H1 (cell line): ENCODE measurements at regions not wholly inside any gene's neighbourhood (a gene's known extent, or its start where the extent isn't known, plus 50 kb on each side); places are given as distances from the start of the nearest gene placed in this dataset.

ENCODE experiments used
- CTCF ChIA-PET: fragments of 300-600 bp; sonication (Branson Sonifier 250); formaldehyde crosslinking; loops from one replicate; lab custom pipeline; 2021; ENCODE audit not compliant: partially characterized antibody; lab: Charles Lee
- POLR2A ChIA-PET: fragments of 300-600 bp; sonication (Branson Sonifier 250); formaldehyde crosslinking; loops from one replicate; lab custom pipeline; 2021; ENCODE audit warnings: inconsistent platforms; ENCODE audit not compliant: partially characterized antibody; lab: Charles Lee
- DNase-seq, 2 experiments: peaks; one replicate each; pipeline versions ENCODE4 v3.0.0 to v3.0.0-alpha.2; 2010 to 2022; ENCODE audit warnings: low spot score in 2 of 2, low read depth in 1 of 2, mixed read lengths in 1 of 2
- FAIRE-seq: peaks from 2 replicates; lab custom pipeline; 2011; peaks lifted over from hg19 to GRCh38; lab: Jason Lieb, UNC
- H2AFZ ChIP-seq: 2 replicates; pipeline ENCODE4 v1.8.1; 2012; ENCODE audit warnings: low read length, inconsistent platforms
- H2AK5ac ChIP-seq: 2 replicates; pipeline ENCODE4 v1.6.1; 2013; ENCODE audit warnings: low read depth, low read length
- H2BK120ac ChIP-seq: replicated peaks from 2 replicates; pipeline ENCODE3; 2013; ENCODE audit warnings: low read depth, low read length, inconsistent platforms
- H2BK12ac ChIP-seq: 2 replicates; pipeline ENCODE4 v1.6.1; 2013; ENCODE audit warnings: low read depth, low read length
- H2BK15ac ChIP-seq: 2 replicates; pipeline ENCODE4 v1.6.1; 2013; ENCODE audit warnings: low read length
- H2BK20ac ChIP-seq: 2 replicates; pipeline ENCODE4 v1.6.1; 2013; ENCODE audit warnings: low read length
- H2BK5ac ChIP-seq: 2 replicates; pipeline ENCODE4 v1.6.1; 2013; ENCODE audit warnings: low read depth, low read length
- H3K14ac ChIP-seq: 2 replicates; pipeline ENCODE4 v1.6.1; 2013; ENCODE audit warnings: inconsistent platforms; ENCODE audit not compliant: insufficient read length
- H3K18ac ChIP-seq: 2 replicates; pipeline ENCODE4 v1.6.1; 2013; ENCODE audit warnings: low read length; ENCODE audit errors: extremely low read depth
- H3K23ac ChIP-seq: 2 replicates; pipeline ENCODE4 v1.6.1; 2013; ENCODE audit warnings: inconsistent platforms; ENCODE audit not compliant: insufficient read length
- H3K23me2 ChIP-seq: 2 replicates; pipeline ENCODE4 v1.6.1; 2013; ENCODE audit warnings: low read depth, low read length
- H3K27ac ChIP-seq: 2 replicates; pipeline ENCODE4 v1.6.1; 2011; ENCODE audit warnings: low read depth, low read length, inconsistent platforms
- H3K27me3 ChIP-seq, 4 experiments: replicated peaks in 1 of 4; 1 replicate in 1 of 4; 2 replicates in 3 of 4; pipeline versions ENCODE4 v1.6.1 to v1.8.1; 2011 to 2013; ENCODE audit warnings: low read length in 3 of 4, mild to moderate bottlenecking in 3 of 4, inconsistent platforms in 2 of 4, mixed read lengths in 2 of 4, moderate library complexity in 1 of 4; ENCODE audit not compliant: control insufficient read depth in 3 of 4, insufficient read depth in 3 of 4; ENCODE audit errors: extremely low read depth in 1 of 4
- H3K36me3 ChIP-seq, 4 experiments: 2 replicates each; pipeline versions ENCODE4 v1.6.1 to v1.8.1; 2011 to 2013; ENCODE audit warnings: mild to moderate bottlenecking in 4 of 4, low read length in 3 of 4, moderate library complexity in 2 of 4, control low read depth in 1 of 4, inconsistent platforms in 1 of 4; ENCODE audit not compliant: insufficient read depth in 4 of 4, control insufficient read depth in 2 of 4
- H3K4ac ChIP-seq: replicated peaks from 2 replicates; pipeline ENCODE3; 2013; ENCODE audit warnings: low read length, low read depth, mixed read lengths, inconsistent platforms; ENCODE audit not compliant: insufficient read length
- H3K4me1 ChIP-seq, 4 experiments: replicated peaks in 1 of 4; 1 replicate in 1 of 4; 2 replicates in 3 of 4; pipeline versions ENCODE4 v1.6.1 to v1.8.1; 2011 to 2013; ENCODE audit warnings: low read length in 3 of 4, inconsistent platforms in 2 of 4, mixed read lengths in 1 of 4; ENCODE audit not compliant: insufficient read depth in 4 of 4, control insufficient read depth in 3 of 4
- H3K4me2 ChIP-seq, 2 experiments: 2 replicates each; pipeline versions ENCODE4 v1.6.1 to v1.8.1; 2011 to 2013; ENCODE audit warnings: low read depth in 2 of 2, low read length in 2 of 2, control low read depth in 1 of 2, inconsistent platforms in 1 of 2, mild to moderate bottlenecking in 1 of 2; ENCODE audit not compliant: insufficient read depth in 1 of 2
- H3K4me3 ChIP-seq, 4 experiments: fragments of 200-600, 300-600 bp in 1 of 4; sonication (generic), shearing (Covaris generic), sonication (Bioruptor Twin) in 1 of 4; 2 replicates each; pipeline versions ENCODE4 v1.5.1 to v1.8.1; 2011 to 2016; ENCODE audit warnings: low read length in 4 of 4, low read depth in 3 of 4, control low read depth in 2 of 4, inconsistent platforms in 2 of 4, mild to moderate bottlenecking in 2 of 4, mixed read lengths in 1 of 4, moderate library complexity in 1 of 4; ENCODE audit not compliant: insufficient read depth in 2 of 4; ENCODE audit errors: extremely low read depth in 1 of 4
- H3K56ac ChIP-seq: replicated peaks from 2 replicates; pipeline ENCODE3; 2013; ENCODE audit warnings: low read depth, mild to moderate bottlenecking, mixed read lengths, low read length, inconsistent platforms; ENCODE audit not compliant: insufficient read length
- H3K79me1 ChIP-seq: 2 replicates; pipeline ENCODE4 v1.6.1; 2013; ENCODE audit warnings: low read depth, low read length, control low read depth
- H3K79me2 ChIP-seq, 2 experiments: 2 replicates each; pipeline versions ENCODE4 v1.6.1 to v1.8.1; 2012 to 2013; ENCODE audit warnings: low read length in 2 of 2, mild to moderate bottlenecking in 2 of 2, inconsistent platforms in 1 of 2; ENCODE audit not compliant: insufficient read depth in 2 of 2, control insufficient read depth in 1 of 2
- H3K9ac ChIP-seq, 4 experiments: replicated peaks in 1 of 4; 1 replicate in 1 of 4; 2 replicates in 3 of 4; pipeline versions ENCODE4 v1.6.1 to v1.8.1; 2011 to 2013; ENCODE audit warnings: low read depth in 3 of 4, low read length in 3 of 4, control low read depth in 2 of 4, mild to moderate bottlenecking in 2 of 4, moderate library complexity in 2 of 4, inconsistent platforms in 1 of 4; ENCODE audit errors: extremely low read depth in 1 of 4
- H3K9me3 ChIP-seq, 2 experiments: 2 replicates each; pipeline versions ENCODE4 v1.6.1 to v1.8.1; 2012 to 2013; ENCODE audit warnings: mild to moderate bottlenecking in 2 of 2, moderate library complexity in 2 of 2, control low read depth in 1 of 2, inconsistent platforms in 1 of 2, low read depth in 1 of 2, low read length in 1 of 2, mixed read lengths in 1 of 2; ENCODE audit not compliant: insufficient read depth in 2 of 2
- H4K20me1 ChIP-seq, 2 experiments: replicated peaks in 1 of 2; 2 replicates each; pipeline versions ENCODE3 to v1.8.1; 2011 to 2013; ENCODE audit warnings: inconsistent platforms in 2 of 2, low read length in 2 of 2, mild to moderate bottlenecking in 1 of 2; ENCODE audit not compliant: insufficient read depth in 2 of 2, control insufficient read depth in 1 of 2
- H4K5ac ChIP-seq: 2 replicates; pipeline ENCODE4 v1.6.1; 2013; ENCODE audit warnings: low read length, low read depth, mixed read lengths, inconsistent platforms; ENCODE audit not compliant: insufficient read length
- H4K8ac ChIP-seq: 2 replicates; pipeline ENCODE4 v1.8.0; 2013; ENCODE audit warnings: mild to moderate bottlenecking, moderate library complexity, low read length, inconsistent platforms; ENCODE audit not compliant: insufficient read depth; ENCODE audit errors: extremely low read depth
- H4K91ac ChIP-seq: replicated peaks from 2 replicates; pipeline ENCODE3; 2013; ENCODE audit warnings: low read length, mixed read lengths, inconsistent platforms; ENCODE audit not compliant: insufficient read length
- BCL11A ChIP-seq, 2 experiments: IDR thresholded peaks; one replicate each; pipeline ENCODE4 v1.6.1; 2011; ENCODE audit warnings: low read depth in 2 of 2, low read length in 2 of 2, mild to moderate bottlenecking in 2 of 2
- EP300 ChIP-seq, 2 experiments: IDR thresholded peaks; 1 replicate in 1 of 2; 2 replicates in 1 of 2; pipeline ENCODE4 v1.6.1; 2011 to 2012; ENCODE audit warnings: low read depth in 2 of 2, low read length in 2 of 2, mild to moderate bottlenecking in 2 of 2, borderline replicate concordance in 1 of 2, inconsistent platforms in 1 of 2, moderate library complexity in 1 of 2
- GABPA ChIP-seq: IDR thresholded peaks from 2 replicates; pipeline ENCODE4 v1.6.1; 2011; ENCODE audit warnings: mild to moderate bottlenecking, low read length, moderate library complexity, borderline replicate concordance; ENCODE audit not compliant: insufficient read depth
- HDAC6 ChIP-seq: IDR thresholded peaks from one replicate; pipeline ENCODE4 v1.7.1; 2012; ENCODE audit warnings: low read depth, mild to moderate bottlenecking, inconsistent platforms, low read length, moderate library complexity
- NANOG ChIP-seq: IDR thresholded peaks from 2 replicates; pipeline ENCODE4 v1.6.1; 2011; ENCODE audit warnings: low read length, low read depth, mild to moderate bottlenecking, inconsistent platforms; ENCODE audit not compliant: insufficient read depth, poor library complexity, severe bottlenecking
- NRF1 ChIP-seq: IDR thresholded peaks from 2 replicates; pipeline ENCODE4 v1.6.1; 2011; ENCODE audit warnings: mild to moderate bottlenecking, low read depth, low read length, improper control_type of control experiment
- POLR2A ChIP-seq, 2 experiments: IDR thresholded peaks; 1 replicate in 1 of 2; 2 replicates in 1 of 2; pipeline ENCODE4 v1.6.1; 2011; ENCODE audit warnings: low read depth in 2 of 2, low read length in 2 of 2, mild to moderate bottlenecking in 2 of 2; ENCODE audit errors: control extremely low read depth in 1 of 2
- RXRA ChIP-seq: IDR thresholded peaks from 2 replicates; pipeline ENCODE4 v1.6.1; 2011; ENCODE audit warnings: low read depth, mild to moderate bottlenecking, low read length, moderate library complexity; ENCODE audit not compliant: insufficient read depth
- SIRT6 ChIP-seq: IDR thresholded peaks from one replicate; pipeline ENCODE4 v1.7.1; 2012; ENCODE audit warnings: low read length, inconsistent platforms
- SUZ12 ChIP-seq: fragments of 200-600 bp; sonication (generic); IDR thresholded peaks from 2 replicates; pipeline ENCODE4 v1.6.1; 2012; ENCODE audit warnings: mild to moderate bottlenecking, inconsistent platforms, low read length, moderate library complexity, mixed read lengths
- TBP ChIP-seq: IDR thresholded peaks from 2 replicates; pipeline ENCODE4 v1.6.1; 2011; ENCODE audit warnings: low read depth, low read length, improper control_type of control experiment
- YY1 ChIP-seq: IDR thresholded peaks from 2 replicates; pipeline ENCODE4 v1.6.1; 2011; ENCODE audit warnings: low read depth, mild to moderate bottlenecking, low read length
- WGBS, 2 experiments: shearing (Covaris generic) in 1 of 2; methylation state at CpG; one replicate each; pipeline versions ENCODE4 v1.1.6 to v1.1.7; 2013 to 2015; ENCODE audit warnings: low lambda C conversion rate in 2 of 2, mixed read lengths in 2 of 2, inconsistent platforms in 1 of 2, low coverage in 1 of 2, missing lambda C conversion rate in 1 of 2; ENCODE audit not compliant: insufficient replicate concordance in 2 of 2, insufficient coverage in 1 of 2, insufficient read length in 1 of 2; ENCODE audit errors: extremely low coverage in 1 of 2, missing lambda C conversion rate in 1 of 2; 5-methylcytosine and 5-hydroxymethylcytosine counted together
- TF ChIP-seq, protein P1 (sequence below): IDR thresholded peaks from 2 replicates; pipeline ENCODE4 v1.6.1; 2012; ENCODE audit warnings: low read length, inconsistent platforms
- TF ChIP-seq, protein P2 (sequence below): IDR thresholded peaks from 2 replicates; pipeline ENCODE4 v1.6.1; 2012; ENCODE audit warnings: inconsistent platforms

DNA sequence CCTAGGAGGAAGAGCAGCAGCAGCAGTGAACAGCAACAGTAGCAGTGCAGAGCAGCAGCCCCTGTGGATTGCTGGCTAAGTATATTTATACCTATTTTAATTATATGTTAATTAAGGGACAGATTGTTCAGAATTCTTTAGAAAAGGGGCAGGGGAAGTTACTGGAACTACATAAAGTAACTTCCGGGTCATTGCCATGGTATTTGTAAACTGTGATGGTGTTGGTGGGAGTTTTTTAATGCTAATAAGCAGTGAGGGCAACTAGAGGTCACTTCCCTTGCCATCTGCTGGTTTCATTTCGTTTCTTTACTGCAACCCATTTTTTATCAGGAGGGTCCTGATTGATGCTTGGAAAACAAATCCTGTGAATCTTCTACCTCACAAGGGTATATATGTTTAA, 229.8 kb upstream of the PODXL start:
- no peak overlapping the region for H2AK5ac ChIP-seq
- ChIA-PET CTCF (no interaction called here), POLR2A (no interaction called here)
- H3K9me3 ChIP-seq = peaks cover 4% of the 10 kb centered on the region in 2 experiments; a peak in 1 of 4 replicates
- no peak overlapping the region for H2AFZ ChIP-seq
- H3K79me1 ChIP-seq = no peaks in the 10 kb centered on the region
- no peaks in the 10 kb centered on the region for H3K23me2 ChIP-seq
- no peak overlapping the region for H2BK12ac ChIP-seq
- H4K8ac ChIP-seq = no peak overlapping the region
- no peak overlapping the region for H4K5ac ChIP-seq
- no peak overlapping the region for H3K18ac ChIP-seq
- H3K4me2 ChIP-seq = no peak overlapping the region
- H3K23ac ChIP-seq = no peak overlapping the region
- no peak overlapping the region for H3K4ac ChIP-seq
- no peak overlapping the region for H4K91ac ChIP-seq
- H2BK120ac ChIP-seq = no peak overlapping the region
- no peak overlapping the region for H3K14ac ChIP-seq
- 86% methylated on average over 2 of the region's 2 CpGs; no CpG with 5 or more reads in 1 of the 2 experiments for WGBS, 2 experiments
- no peak overlapping the region for H2BK5ac ChIP-seq
- H3K27me3 ChIP-seq = no peaks in the 10 kb centered on the region
- no peak for FAIRE-seq
- H2BK20ac ChIP-seq = no peak overlapping the region
- DNase-seq = no peak
- no peak overlapping the region for H3K9ac ChIP-seq
- H3K4me3 ChIP-seq = no peak overlapping the region
- H4K20me1 ChIP-seq = no peaks in the 10 kb centered on the region
- no peaks in the 10 kb centered on the region for H3K36me3 ChIP-seq
- H3K4me1 ChIP-seq = no peaks in the 10 kb centered on the region
- H3K56ac ChIP-seq = no peak overlapping the region
- H3K79me2 ChIP-seq = no peaks in the 10 kb centered on the region
- H2BK15ac ChIP-seq = no peak overlapping the region
- H3K27ac ChIP-seq = no peak overlapping the region
- no peak for TF ChIP-seq POLR2A (IDR thresholded peaks at IDR 0.05; ENCODE audit: control extremely low read depth in 1 of 2, low read depth in 2 of 2, low read length in 2 of 2)
- TF ChIP-seq, protein P1, sequence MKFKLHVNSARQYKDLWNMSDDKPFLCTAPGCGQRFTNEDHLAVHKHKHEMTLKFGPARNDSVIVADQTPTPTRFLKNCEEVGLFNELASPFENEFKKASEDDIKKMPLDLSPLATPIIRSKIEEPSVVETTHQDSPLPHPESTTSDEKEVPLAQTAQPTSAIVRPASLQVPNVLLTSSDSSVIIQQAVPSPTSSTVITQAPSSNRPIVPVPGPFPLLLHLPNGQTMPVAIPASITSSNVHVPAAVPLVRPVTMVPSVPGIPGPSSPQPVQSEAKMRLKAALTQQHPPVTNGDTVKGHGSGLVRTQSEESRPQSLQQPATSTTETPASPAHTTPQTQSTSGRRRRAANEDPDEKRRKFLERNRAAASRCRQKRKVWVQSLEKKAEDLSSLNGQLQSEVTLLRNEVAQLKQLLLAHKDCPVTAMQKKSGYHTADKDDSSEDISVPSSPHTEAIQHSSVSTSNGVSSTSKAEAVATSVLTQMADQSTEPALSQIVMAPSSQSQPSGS = no peak
- no peak for TF ChIP-seq RXRA
- TF ChIP-seq SIRT6 = no peak
- TF ChIP-seq TBP = no peak
- no peak for TF ChIP-seq GABPA
- no peak for TF ChIP-seq NRF1
- TF ChIP-seq NANOG = no peak
- no peak for TF ChIP-seq HDAC6
- TF ChIP-seq, protein P2, sequence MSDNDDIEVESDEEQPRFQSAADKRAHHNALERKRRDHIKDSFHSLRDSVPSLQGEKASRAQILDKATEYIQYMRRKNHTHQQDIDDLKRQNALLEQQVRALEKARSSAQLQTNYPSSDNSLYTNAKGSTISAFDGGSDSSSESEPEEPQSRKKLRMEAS = no peak
- no peak for TF ChIP-seq SUZ12
- no peak for TF ChIP-seq EP300 (IDR thresholded peaks at IDR 0.05; ENCODE audit: borderline replicate concordance in 1 of 2, low read depth in 2 of 2, low read length in 2 of 2)
- TF ChIP-seq BCL11A (IDR thresholded peaks at IDR 0.05; ENCODE audit: low read depth in 2 of 2, low read length in 2 of 2) = no peak
- no peak for TF ChIP-seq YY1
